ENCODE measurements at regions not wholly inside any gene's neighbourhood (a gene's known extent, or its start where the extent isn't known, plus 50 kb on each side); places are given as distances from the start of the nearest gene placed in this dataset.

GRCh38 chr1:118736322-118736721, 251.8 kb downstream of the TBX15 start:
- no peak for TF ChIP-seq POLR2A (IDR thresholded peaks at IDR 0.05)
- TF ChIP-seq POLR2AphosphoS5 (IDR thresholded peaks at IDR 0.05): no peak
- TF ChIP-seq CTCF (IDR thresholded peaks at IDR 0.05): no peak
- TF ChIP-seq EP300 (IDR thresholded peaks at IDR 0.05): no peak

Measured in sigmoid colon (tissue), 4 donors.